GM12878 (cell line): ENCODE measurements at regions not wholly inside any gene's neighbourhood (a gene's known extent, or its start where the extent isn't known, plus 50 kb on each side); places are given as distances from the start of the nearest gene placed in this dataset.

Source experiments
- ATAC-seq: fragments of 200-7000 bp; cut with Tn5 transposase; 3 replicates; pipeline ENCODE4 v1.9.1; 2020; ENCODE audit warnings: mild to moderate bottlenecking, moderate library complexity
- BruUV-seq: library from RNA; stranded (reverse); fragments of 400-500 nt; replicated peaks from 2 replicates; lab custom pipeline; 2021; lab: Mats Ljungman, UMichigan
- CTCF ChIA-PET: fragments of 300-600 bp; sonication (Branson Sonifier 250); formaldehyde crosslinking; extraction: SDS; loops from one replicate; lab custom pipeline; 2021; ENCODE audit warnings: inconsistent platforms; lab: Yijun Ruan, JAX
- POLR2A ChIA-PET: fragments of 350-600 bp; formaldehyde crosslinking; extraction: SDS; loops from one replicate; lab custom pipeline; 2021; ENCODE audit warnings: inconsistent platforms; lab: Charles Lee
- RAD21 ChIA-PET: fragments of 300-600 bp; sonication (Branson Sonifier 250); formaldehyde crosslinking; loops from one replicate; lab custom pipeline; 2023; ENCODE audit warnings: antibody characterized with exemption; ENCODE audit not compliant: unreplicated experiment; lab: Charles Lee
- SMC1A ChIA-PET: fragments of 300-600 bp; sonication (Branson Sonifier 250); formaldehyde crosslinking; loops from one replicate; lab custom pipeline; 2023; ENCODE audit not compliant: unreplicated experiment, uncharacterized antibody; lab: Charles Lee
- DNase-seq: peaks from one replicate; pipeline ENCODE4 v3.0.0-alpha.2; 2011; ENCODE audit warnings: low read depth, low spot score
- FAIRE-seq: peaks from 3 replicates; lab custom pipeline; 2011; peaks lifted over from hg19 to GRCh38; lab: Jason Lieb, UNC
- H2AFZ ChIP-seq: 2 replicates; pipeline ENCODE4 v1.6.0; 2011; ENCODE audit warnings: low read depth, low read length, control low read depth; ENCODE audit not compliant: control insufficient read depth
- H3K27ac ChIP-seq: 2 replicates; pipeline ENCODE4 v1.5.1; 2011; ENCODE audit warnings: control low read depth; ENCODE audit not compliant: control insufficient read depth, insufficient read depth
- H3K27me3 ChIP-seq, 2 experiments: replicated peaks in 1 of 2; 2 replicates each; pipeline versions ENCODE4 v1.6.0 to v1.6.1; 2011; ENCODE audit warnings: low read length in 1 of 2; ENCODE audit not compliant: control insufficient read depth in 2 of 2, insufficient read depth in 2 of 2
- H3K36me3 ChIP-seq, 2 experiments: 2 replicates each; pipeline ENCODE4 v1.5.1; 2011; ENCODE audit warnings: low read length in 1 of 2; ENCODE audit not compliant: control insufficient read depth in 2 of 2, insufficient read depth in 2 of 2
- H3K4me1 ChIP-seq: 2 replicates; pipeline ENCODE4 v1.6.1; 2011; ENCODE audit warnings: mild to moderate bottlenecking, low read length, moderate library complexity, mixed read lengths; ENCODE audit not compliant: control insufficient read depth, insufficient read depth
- H3K4me2 ChIP-seq: 2 replicates; pipeline ENCODE4 v1.6.0; 2011; ENCODE audit warnings: control low read depth; ENCODE audit not compliant: control insufficient read depth, insufficient read depth
- H3K4me3 ChIP-seq: fragments of 200-600 bp; sonication (generic); 2 replicates; pipeline ENCODE4 v1.5.1; 2016
- H3K79me2 ChIP-seq: 2 replicates; pipeline ENCODE4 v1.6.0; 2011; ENCODE audit warnings: low read length; ENCODE audit not compliant: control insufficient read depth, insufficient read depth
- H3K9ac ChIP-seq: 2 replicates; pipeline ENCODE4 v1.8.0; 2011; ENCODE audit warnings: low read length, control low read depth, mixed read lengths; ENCODE audit not compliant: control insufficient read depth, insufficient read depth
- H3K9me3 ChIP-seq: replicated peaks from 3 replicates; pipeline ENCODE4 v1.5.1; 2011; ENCODE audit warnings: mild to moderate bottlenecking, low read length; ENCODE audit not compliant: control insufficient read depth, insufficient read depth
- H4K20me1 ChIP-seq: 2 replicates; pipeline ENCODE4 v1.6.0; 2011; ENCODE audit not compliant: control insufficient read depth, insufficient read depth
- IRF4 ChIP-seq: IDR thresholded peaks from 2 replicates; pipeline ENCODE4 v1.6.1; 2011; ENCODE audit warnings: low read depth, low read length
- MYC ChIP-seq: IDR thresholded peaks from 2 replicates; pipeline ENCODE4 v1.6.1; 2011; ENCODE audit warnings: mild to moderate bottlenecking, low read length, moderate library complexity, inconsistent platforms; ENCODE audit not compliant: insufficient read depth, insufficient replicate concordance, insufficient read length, severe bottlenecking
- NFIC ChIP-seq: IDR thresholded peaks from 2 replicates; pipeline ENCODE4 v1.6.1; 2012; ENCODE audit warnings: low read depth, mild to moderate bottlenecking, inconsistent platforms, low read length, moderate library complexity
- REST ChIP-seq: IDR thresholded peaks from 2 replicates; pipeline ENCODE4 v1.6.1; 2012; ENCODE audit warnings: mild to moderate bottlenecking, low read depth, low read length
- ZBTB4 ChIP-seq: fragments of 450-650 bp; formaldehyde crosslinking; IDR thresholded peaks from 2 replicates; pipeline ENCODE4 v1.4.0; 2022; ENCODE audit warnings: mild to moderate bottlenecking, moderate library complexity
- ZNF687 ChIP-seq: fragments of 450-650 bp; IDR thresholded peaks from 2 replicates; pipeline ENCODE4 v1.6.1; 2017; ENCODE audit warnings: mild to moderate bottlenecking, moderate library complexity
- WGBS: methylation state at CpG from one replicate; pipeline ENCODE4 v1.1.6; 2016; ENCODE audit warnings: low lambda C conversion rate; ENCODE audit not compliant: insufficient replicate concordance, insufficient coverage; ENCODE audit errors: missing lambda C conversion rate; 5-methylcytosine and 5-hydroxymethylcytosine counted together
- in situ Hi-C: fragments of 300-500 bp; cut with MboI; formaldehyde crosslinking; loops from 9 replicates; pipeline ENCODE4 v1.14.3; 2018; ENCODE audit warnings: mixed read lengths
- intact Hi-C: fragments of 100-400 bp; cut with micrococcal nuclease; formaldehyde crosslinking; loops from one replicate; pipeline ENCODE4 v1.14.2; 2022; ENCODE audit not compliant: unreplicated experiment

- no peak for ATAC-seq
- no peak for FAIRE-seq
Observed at GRCh38 chr1:100612540-100612939, 74.6 kb downstream of the GPR88 start.

More at GRCh38 chr1:100612540-100612939, 74.6 kb downstream of the GPR88 start:
- no peaks in the 10 kb centered on the region for H3K4me1 ChIP-seq
- no peak for TF ChIP-seq MYC
- TF ChIP-seq REST, result no peak
- no peak for TF ChIP-seq ZBTB4
- no peak for TF ChIP-seq IRF4
- no peak for TF ChIP-seq ZNF687
- TF ChIP-seq NFIC, result no peak
- H3K79me2 ChIP-seq, result no peaks in the 10 kb centered on the region
- SMC1A ChIA-PET, result no interaction called here
- no peaks in the 10 kb centered on the region; a peak in 1 of 4 replicates for H3K27me3 ChIP-seq
- no peak for DNase-seq
- H3K9ac ChIP-seq, result no peak overlapping the region
- RAD21 ChIA-PET, result interaction anchor here (0.9 kb wide), 1 partner anchor 71 kb away, joined by 4 read pairs; no protein-coding TSS in a partner anchor
- no TSS peak for BruUV-seq
- WGBS, result 34% methylated on average over 3 of the region's 3 CpGs
- H3K36me3 ChIP-seq, result no peaks in the 10 kb centered on the region
- no peak overlapping the region for H3K4me2 ChIP-seq
- POLR2A ChIA-PET, result no interaction called here
- no peak overlapping the region for H3K27ac ChIP-seq
- CTCF ChIA-PET, result no interaction called here
- intact Hi-C loops, result loop anchor here (5.0 kb wide), 1 partner anchor 110 kb away; no protein-coding TSS in a partner anchor
- in situ Hi-C loops, result no loop called here
- no peaks in the 10 kb centered on the region for H3K9me3 ChIP-seq
- H3K4me3 ChIP-seq, result no peak overlapping the region
- no peak overlapping the region for H2AFZ ChIP-seq
- no peaks in the 10 kb centered on the region for H4K20me1 ChIP-seq
